DOHH2 (cell line): ENCODE measurements at regions not wholly inside any gene's neighbourhood (a gene's known extent, or its start where the extent isn't known, plus 50 kb on each side); places are given as distances from the start of the nearest gene placed in this dataset.

Experiments used
- H3F3A ChIP-seq: fragments of 200-600 bp; sonication (generic), shearing (Covaris generic); 2 replicates; pipeline ENCODE4 v1.6.0; 2016; ENCODE audit warnings: antibody characterized with exemption, mild to moderate bottlenecking; ENCODE audit not compliant: control insufficient read depth, insufficient read depth
- H3K27ac ChIP-seq: fragments of 200-600 bp; sonication (generic); 2 replicates; pipeline ENCODE4 v1.5.1; 2014; ENCODE audit warnings: low read depth, mild to moderate bottlenecking, low read length, moderate library complexity
- H3K27me3 ChIP-seq: fragments of 200-600 bp; sonication (generic); 2 replicates; pipeline ENCODE4 v1.6.1; 2014; ENCODE audit warnings: mild to moderate bottlenecking, low read length, mixed read lengths; ENCODE audit not compliant: control insufficient read depth
- H3K36me3 ChIP-seq: fragments of 200-600 bp; sonication (generic); 2 replicates; pipeline ENCODE4 v1.6.1; 2014; ENCODE audit warnings: mild to moderate bottlenecking, low read length, moderate library complexity, mixed read lengths; ENCODE audit not compliant: control insufficient read depth
- H3K4me1 ChIP-seq: fragments of 200-600 bp; sonication (generic); 2 replicates; pipeline ENCODE4 v1.6.1; 2014; ENCODE audit warnings: mild to moderate bottlenecking, low read length, mixed read lengths; ENCODE audit not compliant: control insufficient read depth
- H3K4me2 ChIP-seq: fragments of 200-600 bp; sonication (generic); 2 replicates; pipeline ENCODE4 v1.6.0; 2014; ENCODE audit warnings: mild to moderate bottlenecking, low read length, moderate library complexity
- H3K4me3 ChIP-seq: fragments of 200-600 bp; sonication (generic); 2 replicates; pipeline ENCODE4 v1.5.1; 2014; ENCODE audit warnings: mild to moderate bottlenecking, low read length, mixed read lengths
- H3K79me2 ChIP-seq: fragments of 200-600 bp; sonication (generic); 2 replicates; pipeline ENCODE4 v1.6.1; 2014; ENCODE audit warnings: mild to moderate bottlenecking, low read length, mixed read lengths; ENCODE audit not compliant: control insufficient read depth
- H3K9me2 ChIP-seq: fragments of 200-600 bp; sonication (generic); replicated peaks from 2 replicates; pipeline ENCODE4 v1.6.1; 2014; ENCODE audit warnings: mild to moderate bottlenecking, low read length, mixed read lengths; ENCODE audit not compliant: control insufficient read depth
- H3K9me3 ChIP-seq: fragments of 200-600 bp; sonication (generic); 2 replicates; pipeline ENCODE4 v1.6.1; 2014; ENCODE audit warnings: antibody characterized with exemption, low read length, mixed read lengths; ENCODE audit not compliant: control insufficient read depth, insufficient read depth
- H4K20me1 ChIP-seq: fragments of 200-600 bp; sonication (generic); 2 replicates; pipeline ENCODE4 v1.6.0; 2014; ENCODE audit warnings: low read depth, mild to moderate bottlenecking, antibody characterized with exemption, low read length, moderate library complexity; ENCODE audit not compliant: control insufficient read depth, insufficient read depth
- EZH2phosphoT487 ChIP-seq: fragments of 200-600 bp; sonication (generic); IDR thresholded peaks from 2 replicates; pipeline ENCODE4 v1.6.1; 2017; ENCODE audit warnings: borderline replicate concordance, mild to moderate bottlenecking, antibody characterized with exemption, low read length, moderate library complexity, mixed read lengths
- TF ChIP-seq, protein P1 (sequence below): fragments of 200-600 bp; sonication (generic); IDR thresholded peaks from one replicate; pipeline ENCODE4 v1.5.1; 2014; ENCODE audit warnings: antibody characterized with exemption, mild to moderate bottlenecking, low read depth, low read length; ENCODE audit not compliant: poor library complexity, severe bottlenecking

DNA sequence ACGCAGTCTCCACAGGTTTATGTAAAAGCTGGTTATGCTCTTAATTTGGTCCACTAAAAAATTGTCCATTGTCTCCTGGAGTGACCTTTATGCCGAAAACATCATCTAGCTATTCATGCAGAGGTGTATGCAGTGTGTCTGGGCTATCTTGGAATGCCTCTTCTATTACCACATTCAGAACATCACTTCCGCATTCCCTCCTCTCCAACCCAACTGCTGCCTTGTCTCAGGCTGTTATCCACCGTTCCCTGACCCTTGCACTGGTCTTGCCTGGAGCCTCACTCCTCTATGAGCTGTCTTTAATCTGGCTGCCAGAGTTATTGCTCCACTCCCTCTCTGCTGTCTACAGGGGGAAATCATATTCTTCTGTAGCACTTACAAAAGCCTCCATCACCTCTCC is 214.1 kb upstream of the ANKRD55 start:
- TF ChIP-seq EZH2phosphoT487 = no peak
- TF ChIP-seq, protein P1, sequence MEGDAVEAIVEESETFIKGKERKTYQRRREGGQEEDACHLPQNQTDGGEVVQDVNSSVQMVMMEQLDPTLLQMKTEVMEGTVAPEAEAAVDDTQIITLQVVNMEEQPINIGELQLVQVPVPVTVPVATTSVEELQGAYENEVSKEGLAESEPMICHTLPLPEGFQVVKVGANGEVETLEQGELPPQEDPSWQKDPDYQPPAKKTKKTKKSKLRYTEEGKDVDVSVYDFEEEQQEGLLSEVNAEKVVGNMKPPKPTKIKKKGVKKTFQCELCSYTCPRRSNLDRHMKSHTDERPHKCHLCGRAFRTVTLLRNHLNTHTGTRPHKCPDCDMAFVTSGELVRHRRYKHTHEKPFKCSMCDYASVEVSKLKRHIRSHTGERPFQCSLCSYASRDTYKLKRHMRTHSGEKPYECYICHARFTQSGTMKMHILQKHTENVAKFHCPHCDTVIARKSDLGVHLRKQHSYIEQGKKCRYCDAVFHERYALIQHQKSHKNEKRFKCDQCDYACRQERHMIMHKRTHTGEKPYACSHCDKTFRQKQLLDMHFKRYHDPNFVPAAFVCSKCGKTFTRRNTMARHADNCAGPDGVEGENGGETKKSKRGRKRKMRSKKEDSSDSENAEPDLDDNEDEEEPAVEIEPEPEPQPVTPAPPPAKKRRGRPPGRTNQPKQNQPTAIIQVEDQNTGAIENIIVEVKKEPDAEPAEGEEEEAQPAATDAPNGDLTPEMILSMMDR = no peak
- no peaks in the 10 kb centered on the region for H3K4me1 ChIP-seq
- H3F3A ChIP-seq = no peaks in the 10 kb centered on the region
- H3K36me3 ChIP-seq = no peaks in the 10 kb centered on the region
- H4K20me1 ChIP-seq = no peaks in the 10 kb centered on the region
- H3K9me2 ChIP-seq = no peaks in the 10 kb centered on the region
- no peaks in the 10 kb centered on the region for H3K9me3 ChIP-seq
- no peaks in the 10 kb centered on the region for H3K79me2 ChIP-seq
- no peaks in the 10 kb centered on the region for H3K27me3 ChIP-seq
- H3K4me3 ChIP-seq = no peak overlapping the region
- no peak overlapping the region for H3K27ac ChIP-seq
- no peak overlapping the region for H3K4me2 ChIP-seq

GRCh38 chr5:56446728-56447127 is 213.6 kb upstream of the ANKRD55 start:
- Histone ChIP-seq H4K20me1 (no peaks in the 10 kb centered on the region), H3K9me2 (no peaks in the 10 kb centered on the region), H3K4me2 (no peak overlapping the region), H3K9me3 (no peaks in the 10 kb centered on the region), H3K36me3 (no peaks in the 10 kb centered on the region), H3K4me3 (no peak overlapping the region), H3K27ac (no peak overlapping the region), H3K27me3 (no peaks in the 10 kb centered on the region), H3K79me2 (no peaks in the 10 kb centered on the region), H3F3A (no peaks in the 10 kb centered on the region), H3K4me1 (no peaks in the 10 kb centered on the region)
- TF ChIP-seq, protein P1 = no peak
- no peak for TF ChIP-seq EZH2phosphoT487

DNA sequence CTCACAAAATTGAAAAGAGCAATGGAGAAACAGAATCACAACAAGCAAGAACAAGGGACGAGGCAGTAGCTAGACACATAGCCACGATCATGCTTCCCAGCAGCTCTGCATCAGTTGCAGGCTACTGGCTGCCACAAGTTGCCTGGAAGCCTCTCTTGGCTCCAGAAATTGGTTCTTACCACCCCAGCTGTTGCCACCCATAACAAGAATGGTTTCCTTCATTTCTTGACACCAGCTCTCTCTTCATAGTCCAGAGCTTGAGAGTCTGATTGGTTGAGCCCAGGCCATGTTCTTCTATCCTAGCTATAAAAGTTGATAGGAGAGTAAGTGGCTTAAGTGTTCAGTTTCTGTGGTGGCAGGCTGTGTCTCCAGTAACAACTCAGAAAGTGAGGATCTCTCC is 210.7 kb upstream of the ANKRD55 start:
- no peaks in the 10 kb centered on the region for H3K9me2 ChIP-seq
- H3K27ac ChIP-seq = no peak overlapping the region
- no peaks in the 10 kb centered on the region for H3K36me3 ChIP-seq
- no peaks in the 10 kb centered on the region for H3K27me3 ChIP-seq
- H3F3A ChIP-seq = no peaks in the 10 kb centered on the region
- H3K4me2 ChIP-seq = no peak overlapping the region
- H3K4me3 ChIP-seq = no peak overlapping the region
- no peaks in the 10 kb centered on the region for H4K20me1 ChIP-seq
- H3K9me3 ChIP-seq = no peaks in the 10 kb centered on the region
- TF ChIP-seq EZH2phosphoT487 = no peak
- TF ChIP-seq, protein P1 = no peak
- no peaks in the 10 kb centered on the region for H3K79me2 ChIP-seq
- H3K4me1 ChIP-seq = no peaks in the 10 kb centered on the region
